ENCODE measurements at regions not wholly inside any gene's neighbourhood (a gene's known extent, or its start where the extent isn't known, plus 50 kb on each side); places are given as distances from the start of the nearest gene placed in this dataset.

GRCh38 chr15:31815411-31816155, 214.7 kb upstream of the CHRNA7 start:
- ATAC-seq (ENCODE audit: low read depth) (no peak), DNase-seq (no peak)
- Mint-ChIP-seq H3K27ac (no peak overlapping the region), H3K9me3 (no peaks in the 10 kb centered on the region), H3K27me3 (no peaks in the 10 kb centered on the region), H3K4me1 (no peaks in the 10 kb centered on the region), H3K36me3 (no peaks in the 10 kb centered on the region), H3K4me3 (no peak overlapping the region)
- POLR2A ChIA-PET = no interaction called here

GRCh38 chr15:31822463-31822862, 207.9 kb upstream of the CHRNA7 start:
- peaks cover 6% of the 10 kb centered on the region for H3K27me3 Mint-ChIP-seq
- POLR2A ChIA-PET = no interaction called here

GRCh38 chr15:31824024-31824423, 206.3 kb upstream of the CHRNA7 start:
- H3K36me3 Mint-ChIP-seq = no peaks in the 10 kb centered on the region
- ATAC-seq (ENCODE audit: low read depth) (no peak), DNase-seq (no peak)
- peaks cover 2% of the 10 kb centered on the region for H3K4me1 Mint-ChIP-seq
- no peak overlapping the region for H3K27ac Mint-ChIP-seq
- peaks cover 6% of the 10 kb centered on the region for H3K27me3 Mint-ChIP-seq
- POLR2A ChIA-PET = no interaction called here
- H3K4me3 Mint-ChIP-seq = no peak overlapping the region
- no peaks in the 10 kb centered on the region for H3K9me3 Mint-ChIP-seq

More at GRCh38 chr15:31822463-31822862, 207.9 kb upstream of the CHRNA7 start:
- H3K9me3 Mint-ChIP-seq = no peaks in the 10 kb centered on the region
- H3K4me1 Mint-ChIP-seq = no peaks in the 10 kb centered on the region
- no peaks in the 10 kb centered on the region for H3K36me3 Mint-ChIP-seq
- H3K27ac Mint-ChIP-seq = no peak overlapping the region
- DNase-seq = no peak
- ATAC-seq (ENCODE audit: low read depth) = no peak
- no peak overlapping the region for H3K4me3 Mint-ChIP-seq

- Mint-ChIP-seq H3K27ac (no peak overlapping the region), H3K4me1 (peaks cover 2% of the 10 kb centered on the region), H3K9me3 (peaks cover 1% of the 10 kb centered on the region), H3K27me3 (peaks cover 9% of the 10 kb centered on the region), H3K4me3 (no peak overlapping the region), H3K36me3 (no peaks in the 10 kb centered on the region)
- POLR2A ChIA-PET = no interaction called here
- no peak for ATAC-seq (ENCODE audit: low read depth)
- DNase-seq = no peak
Observed at GRCh38 chr15:31828594-31828993, 201.7 kb upstream of the CHRNA7 start.

GRCh38 chr15:31830591-31830990, 199.7 kb upstream of the CHRNA7 start:
- Mint-ChIP-seq H3K4me1 (peaks cover 2% of the 10 kb centered on the region), H3K9me3 (peaks cover 1% of the 10 kb centered on the region), H3K27me3 (peaks cover 5% of the 10 kb centered on the region), H3K4me3 (no peak overlapping the region), H3K27ac (no peak overlapping the region), H3K36me3 (no peaks in the 10 kb centered on the region)
- POLR2A ChIA-PET = no interaction called here
- ATAC-seq (ENCODE audit: low read depth) (no peak), DNase-seq (no peak)

GRCh38 chr15:31831596-31831995, 198.7 kb upstream of the CHRNA7 start:
- Mint-ChIP-seq H3K4me1 (peaks cover 2% of the 10 kb centered on the region), H3K9me3 (peaks cover 1% of the 10 kb centered on the region), H3K27me3 (peaks cover 11% of the 10 kb centered on the region), H3K27ac (no peak overlapping the region), H3K36me3 (no peaks in the 10 kb centered on the region), H3K4me3 (no peak overlapping the region)
- POLR2A ChIA-PET = no interaction called here
- DNase-seq (no peak), ATAC-seq (ENCODE audit: low read depth) (no peak)

- no peaks in the 10 kb centered on the region for H3K4me1 Mint-ChIP-seq
- H3K27me3 Mint-ChIP-seq = peaks cover 12% of the 10 kb centered on the region
- no peak for DNase-seq
- H3K36me3 Mint-ChIP-seq = no peaks in the 10 kb centered on the region
- H3K9me3 Mint-ChIP-seq = peaks cover 1% of the 10 kb centered on the region
- no peak overlapping the region for H3K27ac Mint-ChIP-seq
- no peak overlapping the region for H3K4me3 Mint-ChIP-seq
- no peak for ATAC-seq (ENCODE audit: low read depth)
- POLR2A ChIA-PET = no interaction called here
Observed at GRCh38 chr15:31834654-31835053, 195.7 kb upstream of the CHRNA7 start.

- POLR2A ChIA-PET = no interaction called here
- ATAC-seq (ENCODE audit: low read depth) = no peak
- Mint-ChIP-seq H3K27ac (no peak overlapping the region), H3K27me3 (peaks cover 9% of the 10 kb centered on the region), H3K9me3 (no peaks in the 10 kb centered on the region), H3K4me3 (no peak overlapping the region), H3K4me1 (no peaks in the 10 kb centered on the region), H3K36me3 (no peaks in the 10 kb centered on the region)
- DNase-seq = no peak
Observed at GRCh38 chr15:31839388-31839787, 190.9 kb upstream of the CHRNA7 start.

GRCh38 chr15:31840849-31841476, 189.4 kb upstream of the CHRNA7 start:
- peaks cover 9% of the 10 kb centered on the region for H3K27me3 Mint-ChIP-seq
- DNase-seq (no peak), ATAC-seq (ENCODE audit: low read depth) (no peak)
- H3K27ac Mint-ChIP-seq = no peak overlapping the region
- H3K4me1 Mint-ChIP-seq = no peaks in the 10 kb centered on the region
- H3K9me3 Mint-ChIP-seq = no peaks in the 10 kb centered on the region
- POLR2A ChIA-PET = no interaction called here
- no peaks in the 10 kb centered on the region for H3K36me3 Mint-ChIP-seq
- H3K4me3 Mint-ChIP-seq = no peak overlapping the region

- Mint-ChIP-seq H3K36me3 (no peaks in the 10 kb centered on the region), H3K9me3 (peaks cover 1% of the 10 kb centered on the region), H3K27me3 (no peaks in the 10 kb centered on the region), H3K4me3 (no peak overlapping the region), H3K27ac (no peak overlapping the region), H3K4me1 (no peaks in the 10 kb centered on the region)
- no peak for ATAC-seq (ENCODE audit: low read depth)
- no peak for DNase-seq
- POLR2A ChIA-PET = no interaction called here
Observed at GRCh38 chr15:31842532-31843195, 187.7 kb upstream of the CHRNA7 start.

- POLR2A ChIA-PET = no interaction called here
- H3K4me3 Mint-ChIP-seq = no peak overlapping the region
- DNase-seq (no peak), ATAC-seq (ENCODE audit: low read depth) (no peak)
- no peaks in the 10 kb centered on the region for H3K36me3 Mint-ChIP-seq
- peaks cover 2% of the 10 kb centered on the region for H3K9me3 Mint-ChIP-seq
- H3K27me3 Mint-ChIP-seq = no peaks in the 10 kb centered on the region
- no peaks in the 10 kb centered on the region for H3K4me1 Mint-ChIP-seq
- H3K27ac Mint-ChIP-seq = no peak overlapping the region
Observed at GRCh38 chr15:31843426-31844055, 186.8 kb upstream of the CHRNA7 start.

- DNase-seq (no peak), ATAC-seq (ENCODE audit: low read depth) (no peak)
- no peak overlapping the region for H3K27ac Mint-ChIP-seq
- POLR2A ChIA-PET = no interaction called here
- H3K9me3 Mint-ChIP-seq = peaks cover 4% of the 10 kb centered on the region
- no peaks in the 10 kb centered on the region for H3K4me1 Mint-ChIP-seq
- H3K27me3 Mint-ChIP-seq = no peaks in the 10 kb centered on the region
- no peaks in the 10 kb centered on the region for H3K36me3 Mint-ChIP-seq
- no peak overlapping the region for H3K4me3 Mint-ChIP-seq
Observed at GRCh38 chr15:31845791-31846190, 184.5 kb upstream of the CHRNA7 start.

GRCh38 chr15:31847961-31848360, 182.4 kb upstream of the CHRNA7 start:
- peaks cover 4% of the 10 kb centered on the region for H3K9me3 Mint-ChIP-seq
- H3K27ac Mint-ChIP-seq = no peak overlapping the region
- ATAC-seq (ENCODE audit: low read depth) (no peak), DNase-seq (no peak)
- no peaks in the 10 kb centered on the region for H3K27me3 Mint-ChIP-seq
- H3K36me3 Mint-ChIP-seq = no peaks in the 10 kb centered on the region
- POLR2A ChIA-PET = no interaction called here
- H3K4me3 Mint-ChIP-seq = no peak overlapping the region
- no peaks in the 10 kb centered on the region for H3K4me1 Mint-ChIP-seq

GRCh38 chr15:31848621-31849020, 181.7 kb upstream of the CHRNA7 start:
- DNase-seq (no peak), ATAC-seq (ENCODE audit: low read depth) (no peak)
- Mint-ChIP-seq H3K4me1 (no peaks in the 10 kb centered on the region), H3K27ac (no peak overlapping the region), H3K4me3 (no peak overlapping the region), H3K36me3 (no peaks in the 10 kb centered on the region), H3K9me3 (peaks cover 4% of the 10 kb centered on the region), H3K27me3 (no peaks in the 10 kb centered on the region)
- POLR2A ChIA-PET = no interaction called here

Data from activated naive CD8-positive, alpha-beta T cell treated with anti-CD3 and anti-CD28 coated beads, Interleukin-2, amount 10 ng/mL, durations not matched to agents 7 days and 5 days (primary cell).